Activated CD8-positive, alpha-beta memory T cell treated with anti-CD3 and anti-CD28 coated beads, Interleukin-2, amount 50 U/mL, for 1 hour (primary cell): ENCODE measurements at regions not wholly inside any gene's neighbourhood (a gene's known extent, or its start where the extent isn't known, plus 50 kb on each side); places are given as distances from the start of the nearest gene placed in this dataset.

Experiments
- DNase-seq: peaks from one replicate; pipeline ENCODE4 v3.0.0-alpha.2; 2020; ENCODE audit errors: extremely low read depth

DNA sequence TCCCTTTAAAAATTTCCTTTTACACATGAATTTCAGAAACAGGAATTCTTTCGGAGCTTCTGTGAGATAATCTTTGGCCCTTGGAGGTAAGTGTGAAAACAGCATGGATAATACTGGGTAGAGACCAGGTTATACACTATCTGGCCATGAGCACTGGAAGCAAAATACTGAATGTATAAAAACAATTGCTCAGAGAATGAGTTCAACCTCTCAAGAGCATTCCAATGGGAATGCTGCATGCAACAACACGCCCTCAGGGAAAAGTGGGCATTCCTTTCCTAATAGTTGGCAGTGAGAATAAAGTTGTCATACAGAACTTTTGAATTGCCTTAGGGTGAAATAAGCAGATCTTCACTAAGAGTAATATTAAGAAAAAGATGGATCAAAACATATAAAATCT is 574.8 kb upstream of the DIPK2B start:
- no peak for DNase-seq

- no peak for DNase-seq
Observed at GRCh38 chrX:45774961-45775360, 574.3 kb upstream of the DIPK2B start.

GRCh38 chrX:45773572-45773971 is 572.9 kb upstream of the DIPK2B start:
- no peak for DNase-seq

GRCh38 chrX:45771560-45772340 is 571.1 kb upstream of the DIPK2B start:
- DNase-seq, result no peak

DNA sequence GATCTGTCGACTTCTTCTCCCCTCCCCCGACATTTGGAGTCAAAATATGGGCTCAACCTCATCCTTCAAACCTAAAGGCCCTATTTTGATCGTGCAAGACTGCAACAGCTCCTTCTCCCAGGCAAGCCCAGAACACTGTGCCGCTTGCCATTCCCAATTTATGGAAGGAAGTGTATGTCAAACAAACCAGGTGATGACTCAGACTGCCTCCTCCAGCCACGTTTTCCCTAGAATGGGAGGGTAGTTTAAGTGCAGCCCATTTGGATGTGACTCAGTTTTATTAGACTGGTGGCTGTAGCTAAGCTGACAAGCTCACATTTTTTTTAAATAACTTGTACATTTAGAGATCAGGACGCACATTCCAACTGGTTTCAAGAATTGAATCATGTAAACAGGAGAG is 570.4 kb upstream of the DIPK2B start:
- no peak for DNase-seq

DNA sequence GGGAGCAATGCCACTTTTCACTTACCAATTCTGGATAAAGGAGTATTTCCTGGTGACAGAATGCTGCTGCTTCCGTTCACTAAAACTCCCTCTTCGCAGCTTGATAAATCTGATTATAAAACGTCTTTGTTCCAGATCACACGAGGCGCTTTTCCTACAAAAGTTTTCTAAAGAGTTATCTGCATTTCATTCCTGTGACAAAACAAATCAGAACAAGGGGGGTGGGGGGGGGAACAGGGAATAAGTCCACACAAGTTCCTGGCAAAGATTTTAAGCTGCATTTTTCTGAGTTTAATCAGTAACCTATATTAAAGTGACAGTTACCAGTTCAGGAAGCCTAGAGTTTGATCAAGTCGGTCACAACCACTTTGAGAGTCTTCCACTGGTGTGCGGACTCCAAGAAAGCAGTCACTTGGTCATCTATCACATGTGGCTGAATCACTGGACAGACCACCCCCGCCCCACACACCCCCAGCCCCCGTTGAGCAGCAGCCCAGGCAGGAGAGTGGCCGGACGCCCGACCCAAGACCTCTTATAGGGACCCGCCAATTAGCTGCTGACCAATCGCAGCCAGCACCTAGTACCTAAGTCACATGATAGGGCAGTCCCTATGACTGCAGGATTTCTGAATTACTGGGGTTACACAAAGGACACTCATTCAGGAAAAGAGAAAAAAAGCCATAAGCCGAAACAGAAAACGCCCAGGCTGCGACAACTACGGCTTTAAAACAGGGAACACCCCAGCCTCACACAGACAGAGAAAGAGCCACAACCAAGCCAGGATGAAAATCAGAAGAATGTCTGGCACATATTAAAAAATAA is 569.3 kb upstream of the DIPK2B start:
- no peak for DNase-seq

DNA sequence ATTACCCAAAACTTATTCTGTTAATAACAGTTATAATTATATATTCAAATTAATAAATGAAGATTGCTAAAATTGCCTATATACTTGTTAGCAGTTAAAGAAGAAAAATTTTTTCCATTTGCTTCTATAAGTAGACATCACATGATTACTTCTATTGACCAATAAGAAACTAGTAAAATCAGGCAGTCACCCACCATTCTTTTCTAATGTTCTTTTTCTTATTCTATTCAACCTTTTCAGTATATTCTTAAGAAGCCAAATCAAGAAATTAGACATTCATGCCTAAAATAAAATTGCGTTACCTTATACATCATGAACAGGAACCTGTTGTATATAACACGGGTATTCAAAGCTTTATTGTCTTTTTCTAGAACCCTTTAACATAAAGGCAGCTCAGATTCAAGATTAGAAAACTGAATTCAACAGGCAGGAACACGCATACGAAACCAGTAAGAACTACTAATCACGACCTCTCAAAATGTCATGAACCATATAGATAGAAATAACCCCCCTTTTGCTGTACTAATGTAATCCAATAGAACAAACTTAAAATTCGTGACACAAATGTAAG is 568.1 kb upstream of the DIPK2B start:
- DNase-seq, result no peak

DNA sequence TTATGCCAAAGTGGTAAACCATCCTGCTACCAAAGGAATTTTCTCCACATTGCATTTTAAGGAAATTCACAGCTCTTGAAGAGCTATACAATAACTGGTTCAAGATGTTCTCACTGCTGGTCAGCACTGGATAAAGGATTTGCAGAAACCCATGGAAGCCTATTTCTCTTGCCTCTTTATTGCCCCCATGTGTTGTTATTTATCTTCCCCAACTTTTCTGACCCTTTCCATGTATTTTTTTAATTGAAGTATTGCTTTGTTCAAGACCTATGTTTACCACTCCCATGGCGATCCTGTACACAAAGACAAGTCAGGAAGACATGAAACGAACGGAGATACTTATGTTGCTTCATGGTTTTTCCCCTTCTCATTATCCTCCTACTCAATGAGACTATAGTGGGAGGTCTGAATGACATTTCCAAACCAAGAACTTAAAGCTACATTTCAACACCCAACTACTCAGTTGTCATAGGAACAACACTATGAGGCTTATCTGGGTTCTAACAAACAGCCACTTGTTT is 566.4 kb upstream of the DIPK2B start:
- DNase-seq, result no peak

DNA sequence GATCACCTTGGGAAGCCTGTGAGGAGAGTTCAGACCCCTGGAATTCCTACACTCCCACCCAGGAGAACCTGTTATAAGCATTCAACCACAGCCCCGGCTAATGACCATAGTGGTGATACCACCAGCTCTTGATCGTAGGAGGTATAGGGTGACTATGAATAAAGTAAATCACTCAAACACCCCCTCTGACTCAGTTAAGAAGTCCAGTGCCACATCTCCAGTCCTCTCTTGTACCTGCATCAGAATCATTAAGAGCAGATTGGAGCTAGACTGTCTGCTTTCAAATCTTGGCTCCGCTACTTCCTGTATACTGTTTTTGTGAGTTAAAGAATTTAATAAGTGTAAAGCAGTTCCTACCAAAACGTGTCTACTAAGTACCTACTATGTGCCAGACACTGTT is 565.1 kb upstream of the DIPK2B start:
- no peak for DNase-seq

- DNase-seq, result no peak
Observed at GRCh38 chrX:45765281-45765680, 564.6 kb upstream of the DIPK2B start.

GRCh38 chrX:45762699-45763647 is 562.3 kb upstream of the DIPK2B start:
- DNase-seq, result no peak

- no peak for DNase-seq
Observed at GRCh38 chrX:45761920-45762319, 561.2 kb upstream of the DIPK2B start.

DNA sequence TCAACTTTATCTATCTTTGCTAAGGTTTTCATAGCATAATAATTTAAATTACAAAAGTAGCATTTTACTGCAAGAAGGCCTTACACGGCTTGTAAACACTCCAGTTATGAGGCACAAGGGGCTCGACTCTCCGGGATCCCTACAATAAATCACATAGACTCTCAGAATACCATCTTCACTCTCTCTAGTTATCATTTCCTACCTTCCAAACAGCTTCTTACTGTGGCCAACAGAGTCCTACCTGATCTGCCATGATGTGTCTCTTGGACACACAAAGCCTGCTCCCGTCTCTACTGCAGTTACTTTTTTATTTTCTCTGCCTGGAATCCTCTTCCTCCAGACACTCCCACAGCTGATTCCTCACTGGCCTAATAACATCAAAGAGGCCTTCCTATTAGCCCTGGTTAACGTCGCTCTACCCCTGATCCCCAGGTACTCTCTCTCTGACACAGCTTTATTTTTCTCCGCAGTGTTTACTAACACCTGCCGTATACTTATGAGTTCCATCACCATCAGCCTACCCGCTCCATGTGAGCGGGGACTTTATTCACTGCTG is 559.6 kb upstream of the DIPK2B start:
- no peak for DNase-seq

- DNase-seq, result no peak
Observed at GRCh38 chrX:45758738-45759397, 558.2 kb upstream of the DIPK2B start.

DNA sequence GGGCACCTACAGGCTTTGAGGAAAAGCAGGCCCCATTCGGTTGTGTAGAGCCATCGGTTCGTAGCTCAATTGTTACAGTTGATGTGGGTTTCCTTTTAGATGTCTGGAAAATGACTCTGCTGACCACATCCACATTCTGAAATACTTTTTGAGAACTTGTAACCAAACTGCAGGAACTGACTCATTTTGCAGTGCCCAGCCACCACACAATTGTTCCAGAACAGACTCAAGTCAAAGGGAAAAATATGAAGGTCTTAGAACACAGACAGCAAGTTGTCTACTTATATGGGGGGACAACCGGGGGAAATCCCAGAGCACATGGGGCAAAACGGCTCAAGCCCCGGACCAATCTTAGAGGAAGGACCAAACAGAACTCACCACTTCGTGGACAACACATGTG is 557.6 kb upstream of the DIPK2B start:
- DNase-seq, result no peak

DNA sequence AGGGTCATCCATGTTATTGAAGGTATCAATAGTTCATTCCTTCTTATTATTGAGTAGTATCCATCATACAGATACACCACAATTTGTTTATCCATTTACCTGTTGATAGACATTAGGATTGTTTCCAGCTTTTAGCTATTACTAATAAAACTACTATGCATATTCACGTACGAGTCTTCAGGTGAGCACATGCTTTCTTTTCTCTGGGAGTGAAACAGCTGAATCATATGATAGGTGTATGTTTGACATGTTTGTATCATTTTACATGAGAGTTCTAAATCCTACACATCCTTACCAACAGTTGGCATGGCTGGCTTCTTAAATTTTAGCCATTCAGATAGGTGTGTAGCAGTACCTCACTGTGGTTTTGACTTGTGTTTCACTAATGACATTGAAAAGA is 556.6 kb upstream of the DIPK2B start:
- no peak for DNase-seq

DNA sequence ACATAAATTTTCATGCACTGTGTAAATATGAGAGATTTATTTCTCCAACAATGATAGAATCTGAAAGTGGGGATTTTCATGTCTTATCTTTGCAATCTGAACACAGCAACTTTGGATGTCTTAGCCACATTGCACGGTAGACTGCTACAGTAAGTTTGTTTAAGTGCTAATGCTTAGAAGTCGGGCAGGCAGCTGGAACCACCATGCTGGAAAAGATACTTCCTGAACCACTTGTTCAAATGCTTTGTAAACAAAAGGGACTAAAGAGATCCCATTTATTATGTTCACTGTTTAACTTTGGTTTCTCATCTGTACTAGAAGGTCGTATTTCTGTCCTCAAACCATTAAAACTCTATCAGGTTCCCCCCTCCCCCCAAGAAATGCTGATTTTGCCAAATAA is 555.9 kb upstream of the DIPK2B start:
- DNase-seq, result no peak

- no peak for DNase-seq
Observed at GRCh38 chrX:45755703-45756102, 555.0 kb upstream of the DIPK2B start.

DNA sequence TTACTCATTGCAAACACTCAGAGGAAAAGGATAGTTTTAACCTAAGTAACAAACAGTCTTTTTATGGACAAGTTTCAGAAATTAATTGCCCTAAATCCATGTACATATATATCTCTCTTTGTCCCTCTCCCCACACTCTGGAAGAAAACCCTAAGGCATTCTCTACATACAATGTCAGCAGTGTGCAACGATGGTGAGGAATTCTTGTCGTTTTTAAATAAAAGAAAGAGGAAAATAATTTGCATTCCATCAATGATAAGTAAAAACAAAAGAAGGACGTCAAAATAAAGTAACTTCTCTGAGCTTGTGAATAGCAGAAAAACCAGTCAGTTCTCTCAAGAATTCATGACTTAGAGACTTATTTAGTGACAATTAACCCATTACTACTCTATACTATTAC is 550.5 kb upstream of the DIPK2B start:
- DNase-seq, result no peak

- DNase-seq, result no peak
Observed at GRCh38 chrX:45750639-45751038, 550.0 kb upstream of the DIPK2B start.

- DNase-seq, result no peak
Observed at GRCh38 chrX:45749375-45749774, 548.7 kb upstream of the DIPK2B start.
